HepG2 (cell line): ENCODE measurements at regions not wholly inside any gene's neighbourhood (a gene's known extent, or its start where the extent isn't known, plus 50 kb on each side); places are given as distances from the start of the nearest gene placed in this dataset.

Source experiments
- ATAC-seq: fragments of 200-7000 bp; cut with Tn5 transposase; 3 replicates; pipeline ENCODE4 v1.9.1; 2020; ENCODE audit warnings: mild to moderate bottlenecking, moderate library complexity
- BruUV-seq: library from RNA; stranded (reverse); fragments of 400-500 nt; replicated peaks from 2 replicates; lab custom pipeline; 2021; lab: Mats Ljungman, UMichigan
- CTCF ChIA-PET: fragments of 300-600 bp; formaldehyde crosslinking; extraction: SDS; loops from one replicate; lab custom pipeline; 2021; ENCODE audit warnings: low total read pairs, inconsistent platforms, low intra/inter-chr PET ratio; lab: Yijun Ruan, JAX
- POLR2A ChIA-PET: fragments of 350-600 bp; sonication (Branson Sonifier 250); formaldehyde crosslinking; loops from one replicate; lab custom pipeline; 2020; ENCODE audit warnings: antibody characterized with exemption, inconsistent platforms; lab: Yijun Ruan, JAX
- DNase-seq: peaks from one replicate; pipeline ENCODE4 v3.0.0-alpha.2; 2015; ENCODE audit warnings: low spot score
- FAIRE-seq: peaks from 3 replicates; lab custom pipeline; 2011; peaks lifted over from hg19 to GRCh38; lab: Jason Lieb, UNC
- H2AFZ ChIP-seq: one replicate; pipeline ENCODE4 v1.6.1; 2011; ENCODE audit warnings: low read length, inconsistent platforms
- H3K27ac ChIP-seq: fragments of 300-600 bp; 3 replicates; pipeline ENCODE4 v1.8.0; 2011; ENCODE audit warnings: mixed run types, mild to moderate bottlenecking, mixed read lengths, low read length, inconsistent platforms; ENCODE audit not compliant: insufficient read depth; ENCODE audit errors: extremely low read length
- H3K27me3 ChIP-seq, 2 experiments: fragments of 200-600 bp in 1 of 2; 2 replicates in 1 of 2; 3 replicates in 1 of 2; pipeline versions ENCODE4 v1.6.0 to v1.8.0; 2011; ENCODE audit warnings: low read length in 2 of 2, mild to moderate bottlenecking in 2 of 2, moderate library complexity in 2 of 2, inconsistent platforms in 1 of 2; ENCODE audit not compliant: insufficient read depth in 2 of 2, control insufficient read depth in 1 of 2
- H3K36me3 ChIP-seq, 2 experiments: fragments of 200-600 bp in 1 of 2; replicated peaks in 1 of 2; 2 replicates in 1 of 2; 3 replicates in 1 of 2; pipeline versions ENCODE4 v1.5.1 to v1.8.0; 2011; ENCODE audit warnings: low read length in 2 of 2, inconsistent platforms in 1 of 2; ENCODE audit not compliant: insufficient read depth in 2 of 2, control insufficient read depth in 1 of 2
- H3K4me1 ChIP-seq: 2 replicates; pipeline ENCODE4 v1.5.1; 2012; ENCODE audit warnings: low read length, inconsistent platforms; ENCODE audit not compliant: insufficient read depth
- H3K4me2 ChIP-seq: 2 replicates; pipeline ENCODE4 v1.6.0; 2011; ENCODE audit warnings: low read depth, low read length, inconsistent platforms
- H3K4me3 ChIP-seq, 3 experiments: fragments of 200-600 bp in 1 of 3; sonication (generic), shearing (Covaris generic) in 1 of 3; replicated peaks in 1 of 3; 2 replicates each; pipeline ENCODE4 v1.5.1; 2011 to 2016; ENCODE audit warnings: low read length in 3 of 3, inconsistent platforms in 2 of 3, low read depth in 2 of 3, mild to moderate bottlenecking in 2 of 3, control low read depth in 1 of 3, mixed read lengths in 1 of 3; ENCODE audit not compliant: insufficient read depth in 1 of 3
- H3K79me2 ChIP-seq: one replicate; pipeline ENCODE4 v1.6.1; 2011; ENCODE audit warnings: low read length, inconsistent platforms; ENCODE audit not compliant: insufficient read depth
- H3K9ac ChIP-seq: 2 replicates; pipeline ENCODE4 v1.6.0; 2011; ENCODE audit warnings: mild to moderate bottlenecking, low read depth, low read length, inconsistent platforms; ENCODE audit not compliant: insufficient read depth
- H3K9me3 ChIP-seq: 2 replicates; pipeline ENCODE4 v1.5.1; 2012; ENCODE audit warnings: mild to moderate bottlenecking, low read length
- H4K20me1 ChIP-seq: 2 replicates; pipeline ENCODE4 v1.6.0; 2011; ENCODE audit warnings: inconsistent platforms, mild to moderate bottlenecking, low read length, moderate library complexity; ENCODE audit not compliant: insufficient read depth
- CCAR2 ChIP-seq: fragments of 200-400 bp; formaldehyde crosslinking; optimal IDR thresholded peaks from 2 replicates; pipeline ENCODE3; 2018; ENCODE audit warnings: low read depth, mild to moderate bottlenecking, low read length, moderate library complexity
- CEBPB ChIP-seq: IDR thresholded peaks from 2 replicates; pipeline ENCODE4 v1.6.1; 2011; ENCODE audit warnings: low read depth, low read length, improper control_type of control experiment, borderline replicate concordance
- KAT7 ChIP-seq: IDR thresholded peaks from 2 replicates; pipeline ENCODE4 v1.6.1; 2018; ENCODE audit warnings: borderline replicate concordance, missing compliant biosample characterization
- KLF11 ChIP-seq: IDR thresholded peaks from 2 replicates; pipeline ENCODE4 v1.6.1; 2016; ENCODE audit warnings: missing compliant biosample characterization
- MAFF ChIP-seq: IDR thresholded peaks from 2 replicates; pipeline ENCODE4 v1.6.1; 2011; ENCODE audit warnings: low read depth, low read length, improper control_type of control experiment
- MAFK ChIP-seq, 2 experiments: IDR thresholded peaks in 1 of 2; conservative IDR thresholded peaks in 1 of 2; 2 replicates each; pipeline ENCODE4 v1.6.1; 2011; ENCODE audit warnings: improper control_type of control experiment in 2 of 2, low read length in 2 of 2
- NCOA1 ChIP-seq: sonication (generic); formaldehyde crosslinking; IDR thresholded peaks from 2 replicates; pipeline ENCODE4 v1.9.0; 2021; ENCODE audit warnings: missing genetic modification reagents
- RAD21 ChIP-seq: fragments of 450-650 bp; formaldehyde crosslinking; IDR thresholded peaks from 2 replicates; pipeline ENCODE4 v1.5.0; 2020; ENCODE audit warnings: mild to moderate bottlenecking
- whole genome bisulfite sequencing: methylation state at CpG from one replicate; pipeline ENCODE4 v1.1.6; 2017; ENCODE audit warnings: low lambda C conversion rate; 5-methylcytosine and 5-hydroxymethylcytosine counted together
- in situ Hi-C: cut with HindIII; loops from 2 replicates; pipeline ENCODE4 v1.10.0; 2017; ENCODE audit warnings: low pct_unique_long_range_greater_than_20kb; ENCODE audit not compliant: extremely low pct_ligation_motif_present
- intact Hi-C: fragments of 100-400 bp; cut with micrococcal nuclease; formaldehyde crosslinking; loops from one replicate; pipeline ENCODE4 v1.10.0; 2022; ENCODE audit not compliant: unreplicated experiment

- ATAC-seq, result no peak
- no peak for DNase-seq
- no peak overlapping the region for H3K4me3 ChIP-seq
- no peaks in the 10 kb centered on the region for H4K20me1 ChIP-seq
- ChIA-PET POLR2A (no interaction called here), CTCF (no interaction called here)
- no peaks in the 10 kb centered on the region for H3K36me3 ChIP-seq
- TF ChIP-seq CCAR2, result no peak
- no peak for TF ChIP-seq NCOA1
- TF ChIP-seq RAD21 (CRISPR knock-in tag), result no peak
- peak; percentile 71 to 94 for TF ChIP-seq MAFK (conservative IDR thresholded peaks at IDR 0.05 in 1 of 2, IDR thresholded peaks at IDR 0.05 in 1 of 2; ENCODE audit: low read length in 2 of 2)
- peak; percentile 83 for TF ChIP-seq MAFF
- no peak overlapping the region for H3K4me2 ChIP-seq
- in situ Hi-C loops, result no loop called here
- no peak overlapping the region for H3K9ac ChIP-seq
- no peak overlapping the region for H3K27ac ChIP-seq
- H3K4me1 ChIP-seq, result no peaks in the 10 kb centered on the region
- no peak overlapping the region for H2AFZ ChIP-seq
- H3K9me3 ChIP-seq, result peaks cover 11% of the 10 kb centered on the region; the same call in 1 of the 2 replicates
- no TSS peak for BruUV-seq
- no peak for FAIRE-seq
- no peaks in the 10 kb centered on the region for H3K27me3 ChIP-seq
- intact Hi-C loops, result no loop called here
- no peaks in the 10 kb centered on the region for H3K79me2 ChIP-seq
These were observed 109.6 kb upstream of the KYNU start for GRCh38 chr2:142767847-142768246.

- no peak for DNase-seq
- H3K27me3 ChIP-seq, result no peaks in the 10 kb centered on the region
- H3K9ac ChIP-seq, result no peak overlapping the region
- H3K36me3 ChIP-seq, result no peaks in the 10 kb centered on the region
- H2AFZ ChIP-seq, result no peak overlapping the region
- in situ Hi-C loops, result no loop called here
- H4K20me1 ChIP-seq, result no peaks in the 10 kb centered on the region
- TF ChIP-seq CEBPB, result peak; percentile 55; the same call in 1 of the 2 replicates
- TF ChIP-seq KLF11 (CRISPR knock-in tag), result no peak
- no peak for TF ChIP-seq KAT7
- no peak overlapping the region for H3K4me2 ChIP-seq
- no TSS peak for BruUV-seq
- no peaks in the 10 kb centered on the region; the same call in 1 of the 2 replicates for H3K4me1 ChIP-seq
- POLR2A ChIA-PET, result no interaction called here
- no peaks in the 10 kb centered on the region for H3K79me2 ChIP-seq
- FAIRE-seq, result no peak
- H3K27ac ChIP-seq, result no peak overlapping the region
- no peak overlapping the region for H3K4me3 ChIP-seq
- ATAC-seq, result no peak
- no peaks in the 10 kb centered on the region for H3K9me3 ChIP-seq
- CTCF ChIA-PET, result no interaction called here
- whole genome bisulfite sequencing, result 37% methylated on average over 3 of the region's 3 CpGs
- intact Hi-C loops, result no loop called here
These were observed 118.5 kb upstream of the KYNU start for GRCh38 chr2:142758973-142759372.
